ENCODE measurements at regions not wholly inside any gene's neighbourhood (a gene's known extent, or its start where the extent isn't known, plus 50 kb on each side); places are given as distances from the start of the nearest gene placed in this dataset.

DNA sequence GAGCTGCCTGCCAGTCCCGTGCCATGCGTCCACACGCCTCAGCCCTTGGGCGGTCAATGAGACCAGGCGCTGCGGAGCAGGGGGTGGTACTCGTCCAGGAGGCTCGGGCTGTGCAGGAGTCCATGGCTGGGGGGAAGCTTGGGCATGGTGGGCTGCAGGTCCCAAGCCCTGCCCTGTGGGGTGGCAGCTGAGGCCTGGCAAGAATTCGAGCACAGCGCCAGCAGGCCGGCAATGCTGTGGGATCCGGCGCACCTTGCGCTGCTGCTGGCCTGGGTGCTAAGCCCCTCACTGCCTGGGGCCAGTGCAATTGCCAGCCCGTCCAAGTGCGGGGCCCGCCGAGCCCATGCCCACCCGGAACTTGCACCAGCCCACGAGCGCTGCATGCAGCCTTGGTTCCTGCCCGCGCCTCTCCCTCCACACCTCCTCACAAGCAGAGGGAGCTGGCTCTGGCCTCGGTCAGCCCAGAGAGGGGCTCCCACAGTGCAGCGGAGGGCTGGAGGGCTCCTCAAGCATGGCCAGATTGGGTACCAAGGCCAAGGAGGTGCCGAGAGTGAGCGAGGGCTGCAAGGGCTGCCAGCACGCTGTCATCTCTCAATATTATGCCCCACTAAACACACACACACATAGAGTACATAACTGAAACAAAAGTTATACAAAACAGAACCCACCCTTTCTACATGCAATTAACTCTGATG lies 307.7 kb downstream of the LMO4 start:
- TF ChIP-seq EZH2 (IDR thresholded peaks at IDR 0.05; ENCODE audit: low read length, unreplicated experiment) (no peak), EZH2phosphoT487 (IDR thresholded peaks at IDR 0.05; ENCODE audit: borderline replicate concordance, low read length) (no peak)
- TF ChIP-seq, protein P1, sequence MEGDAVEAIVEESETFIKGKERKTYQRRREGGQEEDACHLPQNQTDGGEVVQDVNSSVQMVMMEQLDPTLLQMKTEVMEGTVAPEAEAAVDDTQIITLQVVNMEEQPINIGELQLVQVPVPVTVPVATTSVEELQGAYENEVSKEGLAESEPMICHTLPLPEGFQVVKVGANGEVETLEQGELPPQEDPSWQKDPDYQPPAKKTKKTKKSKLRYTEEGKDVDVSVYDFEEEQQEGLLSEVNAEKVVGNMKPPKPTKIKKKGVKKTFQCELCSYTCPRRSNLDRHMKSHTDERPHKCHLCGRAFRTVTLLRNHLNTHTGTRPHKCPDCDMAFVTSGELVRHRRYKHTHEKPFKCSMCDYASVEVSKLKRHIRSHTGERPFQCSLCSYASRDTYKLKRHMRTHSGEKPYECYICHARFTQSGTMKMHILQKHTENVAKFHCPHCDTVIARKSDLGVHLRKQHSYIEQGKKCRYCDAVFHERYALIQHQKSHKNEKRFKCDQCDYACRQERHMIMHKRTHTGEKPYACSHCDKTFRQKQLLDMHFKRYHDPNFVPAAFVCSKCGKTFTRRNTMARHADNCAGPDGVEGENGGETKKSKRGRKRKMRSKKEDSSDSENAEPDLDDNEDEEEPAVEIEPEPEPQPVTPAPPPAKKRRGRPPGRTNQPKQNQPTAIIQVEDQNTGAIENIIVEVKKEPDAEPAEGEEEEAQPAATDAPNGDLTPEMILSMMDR (conservative IDR thresholded peaks at IDR 0.05; ENCODE audit: low read depth, low read length) = no peak
- intact Hi-C loops (cut with micrococcal nuclease) = no loop called here
- no peak for DNase-seq
- no peaks in the 10 kb centered on the region for H4K20me1 ChIP-seq (ENCODE audit: low read length)
- H3K4me1 ChIP-seq (ENCODE audit: insufficient read depth, low read length) = no peaks in the 10 kb centered on the region; the same call in 1 of the 2 replicates
- POLR2A ChIA-PET (ENCODE audit: unreplicated experiment) = no interaction called here
- BruUV-seq (replicated peaks) = no TSS peak
- H3K9me3 ChIP-seq (ENCODE audit: low read length) = no peaks in the 10 kb centered on the region
- H2AFZ ChIP-seq (ENCODE audit: low read length) = no peak overlapping the region
- no peak overlapping the region for H3K4me2 ChIP-seq (ENCODE audit: low read length)
- no peaks in the 10 kb centered on the region for H3K9me2 ChIP-seq (replicated peaks; ENCODE audit: low read length)
- H3K79me2 ChIP-seq (ENCODE audit: low read length) = no peaks in the 10 kb centered on the region
- CTCF ChIA-PET = no interaction called here
- H3K9ac ChIP-seq (ENCODE audit: low read length) = no peak overlapping the region
- H3K27ac ChIP-seq (ENCODE audit: low read length) = no peak overlapping the region
- H3K36me3 ChIP-seq (ENCODE audit: low read depth, low read length) = no peaks in the 10 kb centered on the region
- no peak for ATAC-seq
- no peaks in the 10 kb centered on the region for H3F3A ChIP-seq (ENCODE audit: low read length, unreplicated experiment)
- no peak overlapping the region for H3K4me3 ChIP-seq (ENCODE audit: low read length)
- no peaks in the 10 kb centered on the region for H3K27me3 ChIP-seq (ENCODE audit: low read length)

DNA sequence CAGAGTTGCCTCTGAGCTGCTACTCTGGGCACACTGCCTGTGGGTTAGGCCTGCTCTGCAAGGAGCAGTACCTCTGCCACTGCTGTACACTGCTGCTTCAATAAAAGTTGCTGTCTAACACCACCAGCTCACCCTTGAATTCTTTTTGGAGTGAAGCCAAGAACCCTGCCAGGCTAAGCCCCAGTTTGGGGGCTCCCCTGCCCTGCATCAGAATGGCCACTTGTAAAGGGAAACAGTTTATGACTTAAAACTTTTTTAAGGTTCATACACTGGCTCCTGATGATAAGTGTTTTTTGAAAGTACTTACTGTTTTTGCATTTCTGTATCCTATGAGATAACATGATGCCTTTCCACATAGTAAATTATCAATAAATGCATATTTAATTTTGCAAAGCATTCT lies 310.0 kb downstream of the LMO4 start:
- ChIA-PET CTCF (no interaction called here), POLR2A (ENCODE audit: unreplicated experiment) (no interaction called here)
- Histone ChIP-seq H3F3A (ENCODE audit: low read length, unreplicated experiment) (no peaks in the 10 kb centered on the region), H3K27ac (ENCODE audit: low read length) (no peak overlapping the region), H4K20me1 (ENCODE audit: low read length) (no peaks in the 10 kb centered on the region), H3K79me2 (ENCODE audit: low read length) (no peaks in the 10 kb centered on the region), H3K9me2 (replicated peaks; ENCODE audit: low read length) (no peaks in the 10 kb centered on the region), H3K36me3 (ENCODE audit: low read depth, low read length) (no peaks in the 10 kb centered on the region), H3K27me3 (ENCODE audit: low read length) (no peaks in the 10 kb centered on the region), H3K9ac (ENCODE audit: low read length) (no peak overlapping the region), H3K4me3 (ENCODE audit: low read length) (no peak overlapping the region), H3K4me2 (ENCODE audit: low read length) (no peak overlapping the region), H3K9me3 (ENCODE audit: low read length) (no peaks in the 10 kb centered on the region), H3K4me1 (ENCODE audit: insufficient read depth, low read length) (peaks cover 9% of the 10 kb centered on the region), H2AFZ (ENCODE audit: low read length) (no peak overlapping the region)
- TF ChIP-seq, protein P1 (conservative IDR thresholded peaks at IDR 0.05; ENCODE audit: low read depth, low read length) = no peak
- TF ChIP-seq EZH2 (IDR thresholded peaks at IDR 0.05; ENCODE audit: low read length, unreplicated experiment) (no peak), EZH2phosphoT487 (IDR thresholded peaks at IDR 0.05; ENCODE audit: borderline replicate concordance, low read length) (no peak)
- intact Hi-C loops (cut with micrococcal nuclease) = no loop called here
- BruUV-seq (replicated peaks) = no TSS peak
- DNase-seq (no peak), ATAC-seq (no peak)

DNA sequence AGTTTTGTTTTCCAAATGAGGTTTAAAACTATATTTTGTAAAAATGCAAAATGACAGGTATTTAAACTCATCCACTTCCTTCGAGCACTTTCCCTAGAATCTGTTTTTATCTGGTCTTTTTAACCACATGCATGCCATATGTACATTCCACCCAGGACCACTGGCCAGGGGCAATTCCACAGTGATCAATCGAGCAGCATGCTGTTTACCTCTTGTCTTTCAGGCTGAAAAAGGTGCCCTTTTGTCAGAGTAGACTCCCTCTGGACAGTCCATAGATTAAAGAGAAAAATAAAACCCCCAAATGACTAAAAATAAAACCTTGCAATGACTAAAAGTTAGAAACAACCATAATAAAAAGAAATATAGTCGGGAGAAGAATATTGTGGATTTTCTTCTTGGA lies 313.3 kb downstream of the LMO4 start:
- Histone ChIP-seq H2AFZ (ENCODE audit: low read length) (no peak overlapping the region), H3K4me1 (ENCODE audit: insufficient read depth, low read length) (peaks cover 29% of the 10 kb centered on the region), H4K20me1 (ENCODE audit: low read length) (no peaks in the 10 kb centered on the region), H3K36me3 (ENCODE audit: low read depth, low read length) (no peaks in the 10 kb centered on the region), H3K4me3 (ENCODE audit: low read length) (no peak overlapping the region), H3K9ac (ENCODE audit: low read length) (no peak overlapping the region), H3K27ac (ENCODE audit: low read length) (no peak overlapping the region), H3F3A (ENCODE audit: low read length, unreplicated experiment) (no peaks in the 10 kb centered on the region), H3K79me2 (ENCODE audit: low read length) (no peaks in the 10 kb centered on the region), H3K4me2 (ENCODE audit: low read length) (no peak overlapping the region), H3K9me3 (ENCODE audit: low read length) (no peaks in the 10 kb centered on the region), H3K9me2 (replicated peaks; ENCODE audit: low read length) (no peaks in the 10 kb centered on the region), H3K27me3 (ENCODE audit: low read length) (no peaks in the 10 kb centered on the region)
- DNase-seq (no peak), ATAC-seq (no peak)
- intact Hi-C loops (cut with micrococcal nuclease) = loop anchor here (5.0 to 10.0 kb wide), 3 partner anchors 135 to 315 kb away; partner anchors contain the start of gene LMO4
- no peak for TF ChIP-seq EZH2 (IDR thresholded peaks at IDR 0.05; ENCODE audit: low read length, unreplicated experiment)
- TF ChIP-seq, protein P1 (conservative IDR thresholded peaks at IDR 0.05; ENCODE audit: low read depth, low read length) = no peak
- POLR2A ChIA-PET (ENCODE audit: unreplicated experiment) = no interaction called here
- BruUV-seq (replicated peaks) = no TSS peak
- CTCF ChIA-PET = no interaction called here

All from PC-3 (cell line).